ENCODE measurements at regions not wholly inside any gene's neighbourhood (a gene's known extent, or its start where the extent isn't known, plus 50 kb on each side); places are given as distances from the start of the nearest gene placed in this dataset.

DNA sequence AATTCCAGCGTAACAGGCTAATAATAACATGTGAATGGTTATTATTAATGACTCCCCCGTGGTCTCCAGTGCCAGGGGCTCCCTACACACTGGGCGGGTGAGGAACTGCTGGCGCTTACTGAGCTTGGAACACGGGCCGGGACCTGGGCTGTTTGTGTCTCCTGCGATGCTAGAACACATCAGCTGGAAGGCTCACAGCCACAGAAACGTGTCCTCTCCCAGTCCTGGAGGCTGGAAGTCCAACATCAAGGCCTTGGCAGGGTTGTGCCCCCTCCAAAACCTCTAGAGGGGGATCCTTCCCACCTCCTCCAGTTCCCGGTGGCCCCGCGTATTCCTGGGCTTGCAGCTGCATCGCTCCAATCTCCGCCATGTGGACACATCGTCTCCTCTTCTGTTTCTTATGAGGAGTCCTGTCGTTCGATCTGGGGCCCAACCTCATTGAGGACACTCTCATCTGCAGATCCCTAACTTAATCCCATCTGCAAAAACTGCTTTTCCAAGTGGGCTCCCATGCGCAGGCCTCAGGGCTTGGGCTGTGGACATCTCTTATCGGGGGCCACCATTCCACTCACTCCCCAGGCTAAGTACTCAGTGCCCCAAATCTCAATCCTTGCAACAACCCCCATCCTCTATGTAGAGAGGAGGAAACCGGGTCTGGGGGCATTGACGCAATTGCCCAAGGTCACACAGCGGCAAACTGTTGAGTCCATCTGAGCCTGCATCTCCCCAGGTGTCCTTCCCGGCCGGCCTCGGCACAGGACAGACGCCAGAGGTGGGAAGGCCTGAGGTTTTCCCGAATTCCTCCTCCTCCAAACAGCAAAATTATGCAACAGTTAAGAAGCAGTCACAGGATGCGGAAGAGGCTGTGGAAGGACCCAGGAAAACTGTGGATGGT is 193.9 kb downstream of the IRF8 start:
- no peak for DNase-seq

DNA sequence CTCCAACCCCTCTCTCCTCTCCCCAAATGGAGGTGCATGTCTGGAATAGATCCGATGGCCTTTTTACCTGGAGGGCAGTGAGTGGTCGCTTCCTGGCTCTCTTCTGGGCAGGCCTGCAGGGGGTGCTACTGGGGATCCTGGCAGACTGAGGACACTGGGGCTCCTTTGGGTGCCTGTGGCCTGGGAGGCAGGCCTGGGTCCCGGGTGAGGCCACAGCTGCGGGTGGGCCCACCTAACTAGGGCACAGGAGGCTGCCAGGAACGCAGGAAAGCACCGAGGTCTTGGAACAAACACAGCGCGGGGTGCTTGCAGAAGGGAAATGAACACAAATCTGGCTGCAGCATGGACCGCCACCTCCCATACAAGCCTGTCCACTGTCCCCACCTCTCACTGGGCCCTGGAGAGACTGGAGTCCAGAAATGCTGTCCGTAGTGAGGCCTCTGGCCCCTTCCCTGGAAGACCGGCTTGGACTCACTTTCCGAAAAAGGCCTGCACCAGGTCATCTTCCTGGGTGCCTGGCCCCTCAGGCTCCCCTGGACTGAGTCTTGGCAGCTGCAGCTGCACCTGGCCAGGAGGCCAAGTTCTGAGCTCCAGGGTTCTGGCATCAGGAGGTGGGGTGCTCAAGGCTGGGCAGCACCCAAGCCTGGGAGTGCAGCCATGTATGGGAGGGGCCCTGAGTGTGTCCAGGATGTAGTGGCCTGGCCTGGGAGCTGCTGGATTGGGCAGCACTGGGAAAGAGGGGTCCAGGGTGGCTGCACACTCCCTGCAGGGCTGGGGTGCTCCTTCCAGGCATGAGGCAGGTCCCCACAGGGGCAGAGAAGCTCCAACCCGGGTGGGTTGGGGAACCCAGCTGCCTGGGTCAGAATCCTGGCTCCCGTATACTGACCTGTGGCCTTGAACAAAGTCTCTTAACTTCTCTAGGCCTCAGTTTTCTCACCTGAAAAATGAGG is 195.1 kb downstream of the IRF8 start:
- no peak for DNase-seq

DNA sequence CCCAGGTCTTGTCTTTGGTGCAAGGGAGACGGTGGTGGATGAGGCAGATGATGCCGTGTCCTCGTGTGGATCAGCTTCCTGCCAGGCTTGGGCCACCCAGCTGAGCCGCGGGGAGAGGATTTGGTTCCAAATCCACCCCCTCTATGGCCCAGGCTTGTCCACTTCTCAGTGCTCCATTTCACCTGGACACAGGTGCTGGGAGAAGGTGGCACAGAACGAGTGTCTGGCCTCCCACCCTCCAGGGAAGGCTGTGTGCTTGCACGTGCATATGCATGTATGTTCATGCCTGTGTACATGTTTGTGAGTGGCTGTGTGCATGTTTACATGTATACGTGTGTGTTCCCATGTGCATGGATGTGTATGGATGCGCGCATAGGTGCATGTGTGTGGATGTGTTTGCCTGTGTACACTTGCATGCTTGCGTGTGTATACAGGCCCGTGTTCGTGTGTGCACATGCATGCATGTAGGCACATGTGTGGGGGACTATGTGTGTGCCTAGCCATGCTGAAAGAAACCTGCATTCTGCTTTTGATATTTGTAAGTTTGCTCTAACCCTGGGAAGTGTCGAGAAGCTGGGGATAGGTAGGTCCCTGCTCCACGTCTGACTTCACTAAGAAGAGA is 196.3 kb downstream of the IRF8 start:
- DNase-seq: no peak

DNA sequence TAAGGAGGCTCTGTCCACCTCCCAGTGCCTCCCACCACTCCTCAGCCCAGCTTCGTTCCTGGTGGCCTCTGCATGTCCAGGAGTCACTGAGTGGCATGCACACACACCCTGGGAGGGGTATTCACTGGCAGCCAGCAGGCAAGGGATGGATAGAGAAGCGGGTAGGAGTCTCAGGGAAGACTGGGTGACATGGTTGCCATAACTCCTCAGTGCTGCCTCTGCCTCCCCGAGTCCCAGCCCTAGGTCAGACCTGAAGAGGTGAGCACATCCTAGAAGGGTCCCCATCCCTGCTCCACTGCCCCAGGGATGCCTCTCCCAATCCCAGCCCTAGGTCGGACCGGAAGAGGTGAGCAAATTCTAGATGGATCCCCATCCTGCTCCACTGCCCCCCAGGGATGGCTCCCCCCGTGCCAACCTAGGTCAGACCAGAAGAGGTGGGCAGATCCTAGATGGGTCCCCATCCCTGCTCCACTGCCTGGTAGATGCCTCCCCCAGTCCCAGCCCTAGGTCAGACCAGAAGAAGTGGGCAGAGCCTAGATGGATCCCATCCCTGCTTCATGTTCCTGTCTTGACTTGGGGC is 197.0 kb downstream of the IRF8 start:
- DNase-seq: no peak

DNA sequence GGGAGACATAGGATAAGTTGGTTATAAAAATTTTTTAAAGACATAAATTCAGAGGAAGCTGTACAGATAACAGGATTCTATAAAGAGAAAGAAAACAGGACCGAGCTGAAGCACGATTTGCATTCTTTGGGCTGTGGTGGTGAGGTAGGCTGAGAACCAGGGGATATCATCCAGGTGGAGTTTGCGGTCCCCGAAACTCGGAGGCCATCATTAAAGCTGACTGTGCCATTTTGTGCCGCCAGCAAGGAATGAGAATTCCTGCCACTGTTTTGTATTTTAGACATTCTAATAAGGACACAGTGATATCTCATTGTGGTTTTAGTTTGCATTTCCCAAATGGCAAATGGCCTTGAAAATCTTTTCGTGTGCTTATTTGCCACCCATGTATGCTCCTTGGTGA is 197.9 kb downstream of the IRF8 start:
- DNase-seq: no peak

DNA sequence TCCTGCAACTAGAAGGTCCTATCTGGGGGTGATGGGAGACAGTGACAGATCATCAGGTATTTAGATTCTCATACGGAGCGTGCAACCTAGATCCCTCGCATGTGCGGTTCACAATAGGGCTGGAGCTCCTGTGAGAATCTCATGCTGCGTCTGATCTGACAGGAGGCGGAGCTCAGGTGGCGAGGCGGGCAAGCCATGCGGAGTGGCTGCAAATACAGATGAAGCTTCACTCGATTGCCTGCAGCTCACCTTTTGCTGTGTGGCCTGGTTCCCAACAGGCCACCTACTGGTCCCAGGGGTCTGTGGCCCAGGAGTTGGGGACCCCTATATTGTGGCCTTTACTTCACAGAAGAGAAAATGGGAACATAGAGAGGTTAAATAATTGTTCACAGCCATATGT is 200.4 kb downstream of the IRF8 start:
- no peak for DNase-seq

DNA sequence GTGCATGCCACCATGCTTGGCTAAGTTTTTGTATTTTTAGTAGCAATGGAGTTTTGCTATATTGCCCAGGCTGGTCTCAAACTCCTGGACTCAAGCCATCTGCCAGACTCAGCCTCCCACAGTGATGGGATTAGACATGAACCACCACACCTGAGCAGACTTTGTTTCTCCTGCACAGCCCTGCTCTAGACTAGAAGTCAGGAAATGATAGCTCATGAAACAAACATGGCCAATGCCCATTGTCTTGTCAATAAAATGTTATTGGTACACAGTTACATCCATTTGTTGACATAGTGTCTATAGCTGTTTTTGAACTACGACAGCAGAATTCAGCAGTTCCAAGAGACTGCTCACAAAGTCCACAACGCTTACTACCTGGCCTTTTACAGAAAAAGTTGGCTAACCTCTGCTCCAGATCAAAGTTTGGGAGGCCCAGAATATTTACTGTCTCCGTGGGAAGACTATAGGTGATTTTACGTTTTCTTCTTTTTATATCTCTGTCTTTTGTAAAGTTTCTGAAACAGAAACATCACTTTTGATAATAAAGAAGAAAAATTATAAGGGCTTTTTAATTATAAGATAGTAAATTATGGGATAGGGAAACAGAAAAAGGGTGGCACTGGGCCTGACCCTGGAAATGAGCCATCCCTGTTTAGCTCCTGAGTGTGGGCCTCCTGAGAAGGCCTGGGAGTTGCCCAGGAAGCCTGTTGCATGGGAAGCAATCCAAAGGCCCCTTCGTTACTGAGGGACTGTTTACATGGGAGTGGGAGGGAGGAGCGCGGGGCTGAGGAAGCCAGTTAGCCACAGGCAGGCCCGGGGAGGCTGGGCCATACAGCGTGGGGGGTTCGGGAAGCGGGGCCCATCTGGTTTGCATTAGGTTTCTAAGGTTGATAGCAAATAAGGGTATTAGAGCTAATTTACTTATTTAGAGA is 201.5 kb downstream of the IRF8 start:
- no peak for DNase-seq

DNA sequence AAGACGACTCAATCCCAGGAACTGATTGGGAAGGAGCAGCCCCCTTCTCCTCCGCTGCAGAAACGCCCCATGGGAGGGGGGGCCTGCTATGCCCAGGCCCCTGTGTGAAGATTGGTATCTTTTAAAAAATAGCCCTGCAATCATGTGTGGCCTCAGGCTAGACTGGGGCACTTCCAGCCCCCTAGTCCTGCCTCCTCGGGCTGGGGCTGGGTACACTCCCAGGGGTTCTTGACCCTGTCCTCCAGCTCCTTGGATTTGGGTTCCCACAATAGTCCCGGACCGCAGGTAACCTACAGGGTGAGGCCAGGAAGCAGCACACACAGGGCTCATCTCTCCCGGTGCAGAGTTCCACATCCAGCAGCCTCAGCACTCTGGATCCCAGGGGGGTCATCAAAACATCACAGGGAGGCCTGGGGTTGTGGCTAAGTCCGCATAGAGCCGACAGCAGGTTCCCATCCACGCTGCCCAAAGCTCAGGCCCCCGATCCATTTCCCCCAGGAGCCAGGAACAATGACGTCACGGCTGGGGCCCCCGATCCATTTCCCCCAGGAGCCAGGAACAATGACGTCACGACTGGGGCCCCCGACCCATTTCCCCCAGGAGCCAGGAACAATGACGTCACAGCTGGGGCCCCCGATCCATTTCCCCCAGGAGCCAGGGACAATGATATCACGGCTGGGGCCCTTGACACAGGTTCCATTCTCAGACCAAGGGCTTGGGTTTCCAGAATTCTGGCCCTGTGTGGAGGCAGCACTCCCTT is 202.4 kb downstream of the IRF8 start:
- no peak for DNase-seq

DNA sequence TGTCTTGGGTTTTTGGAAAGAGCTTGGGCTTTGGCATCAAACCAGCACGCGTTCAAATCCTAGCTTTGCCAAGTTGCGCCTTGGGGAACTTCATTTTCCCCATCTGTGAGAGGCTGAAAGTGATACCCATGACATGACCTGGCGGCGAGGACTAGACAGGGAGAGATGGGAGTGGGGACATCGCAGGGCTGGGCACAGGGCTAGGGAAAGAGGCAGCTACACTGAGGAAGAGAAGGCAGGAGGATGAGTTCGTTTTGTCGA is 202.9 kb downstream of the IRF8 start:
- no peak for DNase-seq

DNA sequence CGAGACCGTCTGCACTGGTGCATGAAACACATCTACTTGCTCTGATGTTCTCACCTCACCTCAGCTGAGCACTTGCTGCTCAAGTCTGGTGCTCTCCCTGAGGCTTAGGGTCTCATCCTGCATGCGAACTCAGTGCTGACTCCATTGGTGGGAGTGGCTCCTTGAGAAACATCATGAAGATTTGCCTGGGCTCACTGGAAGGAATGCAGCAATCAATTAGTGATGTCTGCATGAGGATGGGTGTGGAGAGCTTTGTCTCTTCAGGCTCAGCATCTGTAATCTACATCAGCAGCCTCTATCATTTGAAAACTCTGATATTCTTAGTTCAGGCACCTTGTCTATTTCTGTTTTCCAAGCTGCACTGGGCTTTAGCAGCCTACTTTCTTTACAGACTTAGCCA is 204.4 kb downstream of the IRF8 start:
- DNase-seq: no peak

DNA sequence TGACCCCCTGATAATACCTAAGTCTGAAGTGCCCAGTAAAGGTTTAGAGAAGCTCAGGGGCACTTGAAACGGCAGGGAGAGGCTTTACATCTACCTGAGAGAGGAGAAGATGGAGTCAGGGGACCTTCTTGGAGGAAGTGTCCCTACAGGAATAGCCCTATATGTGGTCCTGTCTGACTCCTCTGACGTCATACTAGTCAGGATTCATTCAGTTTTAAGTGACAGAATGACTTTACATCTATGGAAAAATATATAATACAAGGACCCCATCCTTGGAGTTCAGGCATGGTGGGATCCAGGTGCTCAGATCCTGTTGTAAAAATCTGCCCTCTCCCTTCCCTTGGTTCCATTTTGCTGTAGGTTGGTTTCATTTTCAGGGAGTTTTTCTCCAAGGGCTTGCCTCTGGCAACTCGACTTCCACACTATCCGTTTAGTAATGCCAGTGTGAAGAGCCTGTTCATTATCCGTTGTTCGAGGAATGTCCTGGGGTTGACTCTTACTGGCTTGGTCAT is 205.6 kb downstream of the IRF8 start:
- DNase-seq: no peak

DNA sequence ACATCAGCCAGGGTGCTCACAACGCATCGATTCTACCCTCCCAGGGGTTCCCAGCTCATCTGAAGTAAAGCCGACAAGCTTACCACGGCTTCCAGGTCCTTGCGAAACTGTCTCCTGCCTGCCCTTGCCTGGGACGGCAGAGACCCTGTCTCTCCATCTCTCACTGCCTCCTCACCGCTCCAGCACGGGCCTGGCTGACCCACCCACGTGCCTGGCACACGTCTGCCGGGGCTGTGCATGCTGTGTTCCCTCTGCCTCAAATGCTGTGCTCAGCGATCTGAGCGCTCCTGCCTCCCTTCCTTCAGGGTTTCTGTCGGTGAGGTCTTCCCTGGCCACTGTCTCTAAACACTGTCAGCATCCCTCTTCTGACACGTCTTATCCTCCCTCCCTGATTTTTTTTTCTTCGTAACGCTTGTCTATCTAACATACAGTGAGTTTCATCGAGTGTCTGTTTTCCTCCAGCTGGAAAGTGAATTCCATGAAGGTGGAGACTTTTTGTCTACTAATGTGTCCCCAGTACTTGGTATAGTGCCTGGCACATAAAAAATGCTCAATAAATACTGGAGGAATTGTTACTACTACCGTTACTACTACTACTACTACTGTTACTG is 208.4 kb downstream of the IRF8 start:
- DNase-seq: no peak

DNA sequence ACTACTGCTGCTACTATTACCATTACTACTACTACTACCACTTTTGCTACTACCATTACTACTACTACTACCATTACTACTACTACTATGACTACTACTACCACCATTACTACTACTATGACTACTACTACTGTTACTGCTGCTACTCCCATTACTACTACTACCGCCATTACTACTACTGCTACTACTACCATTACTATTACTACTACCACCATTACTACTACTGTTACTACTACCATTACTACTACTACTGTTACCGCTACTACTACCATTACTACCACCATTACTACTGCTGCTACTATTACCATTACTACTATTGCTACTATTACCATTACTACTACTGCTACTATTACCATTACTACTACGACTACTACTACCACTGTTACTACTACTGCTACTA is 209.1 kb downstream of the IRF8 start:
- no peak for DNase-seq

DNA sequence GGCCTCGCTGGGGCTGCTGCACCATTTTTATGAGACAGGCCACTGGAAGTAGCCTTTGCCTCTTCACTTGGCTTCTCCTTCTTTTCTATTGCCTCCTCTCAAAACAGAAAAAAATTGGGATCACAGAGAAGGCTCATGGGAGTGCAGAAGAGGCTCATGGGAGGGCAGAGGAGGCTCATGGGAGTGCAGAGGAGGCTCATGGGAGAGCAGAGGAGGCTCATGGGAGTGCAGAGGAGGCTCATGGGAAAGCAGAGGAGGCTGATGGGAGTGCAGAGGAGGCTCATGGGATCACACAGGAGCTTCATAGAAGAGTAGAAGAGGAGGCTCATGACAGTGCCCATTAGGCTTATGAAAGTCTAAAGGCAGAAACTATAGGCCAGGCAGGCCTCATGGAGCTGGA is 211.2 kb downstream of the IRF8 start:
- no peak for DNase-seq

DNA sequence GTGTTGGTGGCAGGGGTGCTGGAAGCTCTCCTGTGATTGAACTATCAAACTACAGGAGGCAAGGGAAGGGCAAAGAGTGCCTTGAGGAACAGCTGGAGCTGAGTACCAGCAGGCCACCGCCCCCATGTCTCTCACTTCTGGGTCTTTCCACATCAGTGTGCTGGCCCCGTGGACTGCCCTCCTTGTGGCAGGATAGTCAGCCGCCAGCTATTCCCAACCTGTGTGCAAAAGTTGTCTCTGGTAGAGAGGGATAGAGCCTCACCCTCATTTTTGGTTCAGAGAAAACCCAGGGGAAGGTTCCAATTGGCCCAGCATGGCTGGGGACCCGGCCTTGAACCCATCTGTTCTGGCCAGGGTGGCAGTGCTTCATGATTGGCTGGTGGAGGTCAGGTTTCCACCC is 211.8 kb downstream of the IRF8 start:
- DNase-seq: no peak

DNA sequence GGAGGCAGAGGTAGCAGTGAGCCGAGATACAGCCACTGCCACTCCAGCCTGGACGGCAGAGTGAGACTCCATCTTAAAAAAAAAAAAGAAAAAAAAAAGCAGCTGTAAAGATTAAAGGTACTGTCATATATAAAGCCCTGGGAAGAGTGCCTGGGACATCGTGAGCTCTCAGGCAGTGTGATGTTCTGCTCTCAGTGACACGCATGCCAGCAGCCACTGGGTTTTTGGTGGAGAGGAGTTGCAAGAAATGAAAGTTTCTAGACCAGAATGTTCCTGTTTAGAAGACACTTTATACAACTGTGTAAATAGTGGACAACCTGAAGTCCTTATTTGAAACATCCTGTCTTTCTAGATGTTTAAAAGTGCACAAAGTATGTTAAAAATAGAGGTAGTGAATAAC is 213.2 kb downstream of the IRF8 start:
- no peak for DNase-seq

DNA sequence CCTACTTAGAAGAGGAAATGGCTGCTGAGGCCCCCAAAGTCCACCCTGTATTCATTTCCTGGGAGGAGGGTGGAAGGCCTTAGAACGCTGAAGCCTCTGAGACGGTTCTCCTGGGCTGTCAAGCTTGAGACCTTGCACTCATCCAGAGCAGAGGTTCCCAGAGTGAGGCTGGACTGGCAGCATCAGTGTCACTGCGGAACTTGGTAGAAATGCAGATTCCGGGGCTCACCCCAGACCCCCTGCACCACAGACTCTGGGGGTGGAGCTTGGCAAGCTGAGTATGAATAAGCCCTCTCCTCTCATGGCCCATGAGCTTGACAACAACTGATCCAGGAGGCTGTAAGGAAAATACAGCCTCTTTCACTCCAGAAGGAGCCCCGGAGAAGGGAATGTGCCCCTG is 218.3 kb downstream of the IRF8 start:
- DNase-seq: no peak

DNA sequence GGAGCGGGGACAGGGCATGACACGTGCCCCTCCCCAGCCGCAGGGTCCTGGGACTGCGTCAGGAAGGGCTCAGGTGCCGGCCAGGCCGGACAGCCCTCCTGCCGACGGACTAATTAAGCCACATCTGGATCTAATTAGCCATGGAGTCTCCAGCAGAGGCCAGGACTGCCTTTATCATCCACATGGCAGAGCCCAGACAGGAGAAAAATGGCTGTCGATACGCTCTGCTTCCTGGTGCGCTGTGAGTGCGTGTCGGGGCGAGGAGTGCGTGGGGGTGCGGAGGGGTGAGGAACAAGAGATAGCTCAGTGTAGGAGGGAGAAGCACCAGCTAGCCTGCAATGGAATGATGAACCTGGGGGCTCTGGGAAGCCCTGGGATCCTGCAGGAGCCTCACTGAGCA is 218.8 kb downstream of the IRF8 start:
- DNase-seq: no peak

DNA sequence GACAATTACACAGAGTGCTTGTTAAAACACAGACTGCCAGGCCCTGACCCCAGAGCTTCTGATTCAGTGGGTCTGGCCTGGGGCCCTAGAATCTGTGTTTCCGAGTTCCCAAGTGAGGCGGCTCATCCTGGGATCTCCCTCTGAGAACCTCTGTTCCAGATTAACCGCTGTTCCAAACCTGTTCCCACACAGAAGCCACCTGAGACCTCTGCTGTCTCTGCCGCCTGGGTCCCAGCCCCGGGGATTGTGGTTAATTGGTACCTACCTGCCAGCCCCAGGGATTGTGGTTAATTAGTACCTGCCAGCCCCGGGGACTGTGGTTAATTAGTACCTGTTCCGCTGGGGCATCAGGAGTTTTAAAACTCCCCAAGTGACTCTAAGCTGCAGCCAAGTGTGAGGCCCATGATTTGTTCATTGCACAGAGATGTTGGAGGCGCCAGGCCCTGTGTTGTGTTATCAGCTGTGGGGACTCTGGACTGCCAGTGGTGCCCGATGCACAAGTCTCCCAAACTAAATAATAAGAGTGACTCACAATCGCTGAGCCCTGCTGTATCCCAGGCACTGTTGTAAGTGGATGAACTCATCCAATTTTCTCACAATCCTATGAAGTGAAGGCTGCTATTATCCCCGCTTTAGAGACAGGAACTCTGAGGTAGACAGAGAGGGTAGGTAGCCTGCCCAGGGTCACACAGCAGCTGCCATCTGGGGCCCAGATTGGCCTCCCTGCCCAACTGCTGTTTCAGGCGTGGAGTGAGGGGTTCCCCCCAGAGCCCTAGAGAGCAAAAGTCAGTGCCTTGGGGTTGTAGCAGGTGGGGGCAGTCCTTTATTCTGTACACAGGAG is 219.7 kb downstream of the IRF8 start:
- DNase-seq: no peak

Measured in occipital lobe (tissue), 1 donor.